ENCODE measurements at regions not wholly inside any gene's neighbourhood (a gene's known extent, or its start where the extent isn't known, plus 50 kb on each side); places are given as distances from the start of the nearest gene placed in this dataset.

DNA sequence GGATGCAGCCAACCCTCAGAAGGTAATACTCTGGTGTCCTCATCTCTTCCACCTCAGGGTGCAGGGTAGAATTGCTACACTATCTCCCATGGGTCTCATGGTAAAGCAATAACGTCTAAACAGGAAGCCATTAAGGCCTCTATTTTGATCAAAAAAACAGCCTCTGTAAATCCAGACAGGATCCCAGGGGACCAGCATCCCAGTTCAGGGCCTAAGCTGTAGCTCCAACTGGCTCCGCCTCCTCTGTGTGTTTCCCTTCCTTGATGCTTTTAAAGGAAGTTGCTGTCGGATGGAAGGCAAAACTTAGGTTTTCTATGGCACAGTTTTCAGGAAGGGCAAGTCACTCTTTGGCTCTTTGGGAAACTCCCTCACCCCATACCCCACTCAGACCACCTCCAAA is 222.0 kb downstream of the MAFB start:
- Histone ChIP-seq H3K4me1 (peaks cover 0 to 27% (median 17%) of the 10 kb centered on the region in 4 donors), H3K27ac (no peak overlapping the region), H3K4me3 (no peak overlapping the region), H3K9me3 (no peaks in the 10 kb centered on the region), H3K36me3 (no peaks in the 10 kb centered on the region), H3K27me3 (no peaks in the 10 kb centered on the region)
- 52 to 58% methylated on average over 3 of the region's 3 CpGs for WGBS, 2 donors
- DNase-seq (ENCODE audit: low spot score in 2 of 2): no peak
- TF ChIP-seq POLR2A (IDR thresholded peaks at IDR 0.05) (no peak), EP300 (IDR thresholded peaks at IDR 0.05) (no peak)
- TF ChIP-seq, protein P1, sequence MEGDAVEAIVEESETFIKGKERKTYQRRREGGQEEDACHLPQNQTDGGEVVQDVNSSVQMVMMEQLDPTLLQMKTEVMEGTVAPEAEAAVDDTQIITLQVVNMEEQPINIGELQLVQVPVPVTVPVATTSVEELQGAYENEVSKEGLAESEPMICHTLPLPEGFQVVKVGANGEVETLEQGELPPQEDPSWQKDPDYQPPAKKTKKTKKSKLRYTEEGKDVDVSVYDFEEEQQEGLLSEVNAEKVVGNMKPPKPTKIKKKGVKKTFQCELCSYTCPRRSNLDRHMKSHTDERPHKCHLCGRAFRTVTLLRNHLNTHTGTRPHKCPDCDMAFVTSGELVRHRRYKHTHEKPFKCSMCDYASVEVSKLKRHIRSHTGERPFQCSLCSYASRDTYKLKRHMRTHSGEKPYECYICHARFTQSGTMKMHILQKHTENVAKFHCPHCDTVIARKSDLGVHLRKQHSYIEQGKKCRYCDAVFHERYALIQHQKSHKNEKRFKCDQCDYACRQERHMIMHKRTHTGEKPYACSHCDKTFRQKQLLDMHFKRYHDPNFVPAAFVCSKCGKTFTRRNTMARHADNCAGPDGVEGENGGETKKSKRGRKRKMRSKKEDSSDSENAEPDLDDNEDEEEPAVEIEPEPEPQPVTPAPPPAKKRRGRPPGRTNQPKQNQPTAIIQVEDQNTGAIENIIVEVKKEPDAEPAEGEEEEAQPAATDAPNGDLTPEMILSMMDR (IDR thresholded peaks at IDR 0.05): no peak

DNA sequence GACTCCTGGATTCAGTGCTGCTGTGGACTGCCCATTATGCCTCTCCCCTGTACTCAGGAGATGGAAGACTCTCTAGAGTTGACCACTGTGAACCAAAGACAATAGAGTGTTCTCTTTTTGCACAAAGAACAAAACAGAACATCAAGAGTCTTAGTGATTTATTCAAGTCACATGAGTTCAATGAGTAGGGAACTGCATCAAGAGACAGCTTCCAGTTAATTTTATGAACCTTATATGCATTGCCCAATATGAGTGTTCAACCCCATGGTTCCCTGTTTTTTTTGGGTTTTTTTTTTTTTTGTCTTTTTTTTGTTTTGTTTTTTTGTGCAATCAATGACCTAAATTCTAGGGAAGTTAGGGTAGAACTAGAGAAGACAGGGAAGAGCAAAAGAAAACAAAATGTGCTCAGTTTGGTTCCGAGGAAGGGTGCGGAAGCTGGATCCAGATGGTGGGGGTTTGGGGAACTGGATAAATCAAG is 224.3 kb downstream of the MAFB start:
- Histone ChIP-seq H3K27me3 (no peaks in the 10 kb centered on the region), H3K4me1 (peaks cover 0 to 4% (median 2%) of the 10 kb centered on the region in 4 donors), H3K27ac (peak overlapping the region in 2 of 4 donors; percentile 57 to 58), H3K9me3 (no peaks in the 10 kb centered on the region), H3K36me3 (no peaks in the 10 kb centered on the region), H3K4me3 (no peak overlapping the region)
- no peak for DNase-seq (ENCODE audit: low spot score in 2 of 2)
- no peak for TF ChIP-seq POLR2A (IDR thresholded peaks at IDR 0.05)
- peak in 1 of 2 donors; percentile 83 for TF ChIP-seq EP300 (IDR thresholded peaks at IDR 0.05)
- WGBS, 2 donors: 85 to 95% methylated on average over 2 of the region's 2 CpGs

DNA sequence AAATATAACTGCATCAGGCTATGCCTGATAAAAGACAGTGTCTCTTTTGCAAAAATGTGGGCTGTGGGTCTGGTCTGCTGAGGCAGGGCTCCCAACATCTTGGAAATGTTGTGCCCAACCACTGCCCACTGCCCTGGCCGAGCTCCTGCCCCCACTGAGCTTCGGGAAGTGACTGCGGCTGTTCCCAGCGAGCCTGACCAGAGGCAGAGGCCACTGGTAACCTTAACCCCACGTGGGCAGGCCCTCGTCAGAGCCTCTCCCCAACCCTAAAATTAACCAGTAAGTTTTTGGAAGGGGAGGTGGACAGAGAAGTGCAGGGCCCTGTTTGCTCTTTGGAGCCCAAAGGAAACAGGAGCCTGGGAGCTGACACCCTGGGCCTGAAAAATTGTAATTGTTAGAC is 225.9 kb downstream of the MAFB start:
- DNase-seq (ENCODE audit: low spot score in 2 of 2): no peak
- Histone ChIP-seq H3K4me1 (no peaks in the 10 kb centered on the region), H3K27me3 (no peaks in the 10 kb centered on the region), H3K4me3 (no peak overlapping the region), H3K27ac (peak overlapping the region in 1 of 4 donors; percentile 61), H3K36me3 (no peaks in the 10 kb centered on the region), H3K9me3 (no peaks in the 10 kb centered on the region)
- TF ChIP-seq, protein P1 (IDR thresholded peaks at IDR 0.05): no peak
- no peak for TF ChIP-seq EP300 (IDR thresholded peaks at IDR 0.05)
- TF ChIP-seq POLR2A (IDR thresholded peaks at IDR 0.05): no peak
- WGBS, 2 donors: 21 to 50% methylated on average over 6 of the region's 6 CpGs

DNA sequence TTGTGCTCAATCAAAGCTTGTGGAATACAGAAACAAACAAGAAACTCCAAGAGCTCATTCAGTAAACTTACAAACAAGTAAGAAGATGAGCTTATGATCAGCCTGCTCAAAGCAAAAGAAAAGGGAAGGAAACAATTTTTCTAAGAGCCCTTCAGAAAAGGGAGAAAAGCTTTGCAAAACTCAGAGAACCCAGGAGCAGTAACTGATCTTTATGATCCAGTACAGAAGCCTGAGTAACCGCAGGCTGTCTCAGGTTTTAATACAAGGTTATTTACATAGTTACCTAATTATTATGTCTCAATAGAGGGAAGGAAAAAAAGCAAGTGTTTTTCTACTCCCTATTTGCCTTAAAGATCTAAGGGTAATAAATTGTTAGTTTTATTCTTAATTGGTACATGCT is 226.5 kb downstream of the MAFB start:
- H3K36me3 ChIP-seq: no peaks in the 10 kb centered on the region
- H3K27ac ChIP-seq: peak overlapping the region in 1 of 4 donors; percentile 61
- DNase-seq (ENCODE audit: low spot score in 2 of 2): no peak
- no peak overlapping the region for H3K4me3 ChIP-seq
- H3K4me1 ChIP-seq: no peaks in the 10 kb centered on the region
- H3K9me3 ChIP-seq: no peaks in the 10 kb centered on the region
- no peaks in the 10 kb centered on the region for H3K27me3 ChIP-seq
- 68 to 72% methylated on average over 1 of the region's 1 CpG for WGBS, 2 donors
- TF ChIP-seq, protein P1 (IDR thresholded peaks at IDR 0.05): no peak
- TF ChIP-seq EP300 (IDR thresholded peaks at IDR 0.05) (no peak), POLR2A (IDR thresholded peaks at IDR 0.05) (no peak)

DNA sequence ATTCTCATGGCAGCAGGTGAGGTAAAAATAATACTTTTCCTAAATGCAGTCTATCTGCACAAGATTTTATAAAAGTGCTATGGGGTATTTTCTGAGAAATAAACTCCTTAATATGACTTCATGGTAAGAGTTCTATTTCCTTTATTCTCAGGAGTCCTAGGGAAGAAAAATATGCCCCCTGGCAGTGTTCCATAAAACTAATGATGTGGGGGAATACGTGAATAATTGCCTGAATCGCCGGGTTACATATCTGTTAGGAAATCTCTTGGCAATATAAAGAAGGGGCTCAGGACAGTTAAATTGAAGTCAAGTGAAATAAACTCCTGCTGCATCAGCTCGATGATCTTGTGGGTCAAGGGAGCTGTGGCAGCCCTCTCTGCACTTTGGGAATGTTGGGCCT is 229.7 kb downstream of the MAFB start:
- no peak for DNase-seq (ENCODE audit: low spot score in 2 of 2)
- no peak for TF ChIP-seq POLR2A (IDR thresholded peaks at IDR 0.05)
- TF ChIP-seq, protein P1 (IDR thresholded peaks at IDR 0.05): no peak
- TF ChIP-seq EP300 (IDR thresholded peaks at IDR 0.05): no peak

GRCh38 chr20:40457404-40457803 is 231.6 kb downstream of the MAFB start:
- WGBS, 2 donors: 81 to 84% methylated on average over 3 of the region's 3 CpGs
- H3K4me1 ChIP-seq: no peaks in the 10 kb centered on the region
- no peak for DNase-seq (ENCODE audit: low spot score in 2 of 2)
- no peaks in the 10 kb centered on the region for H3K36me3 ChIP-seq
- no peaks in the 10 kb centered on the region for H3K9me3 ChIP-seq
- no peak overlapping the region for H3K4me3 ChIP-seq
- H3K27ac ChIP-seq: no peak overlapping the region
- TF ChIP-seq POLR2A (IDR thresholded peaks at IDR 0.05): no peak
- TF ChIP-seq, protein P1 (IDR thresholded peaks at IDR 0.05): no peak
- TF ChIP-seq EP300 (IDR thresholded peaks at IDR 0.05): no peak
- H3K27me3 ChIP-seq: no peaks in the 10 kb centered on the region

More for the DNA sequence above, 229.7 kb downstream of the MAFB start:
- H3K27ac ChIP-seq: no peak overlapping the region
- WGBS, 2 donors: 44% methylated on average over 4 of the region's 4 CpGs
- H3K9me3 ChIP-seq: no peaks in the 10 kb centered on the region
- no peaks in the 10 kb centered on the region for H3K27me3 ChIP-seq
- no peaks in the 10 kb centered on the region for H3K36me3 ChIP-seq
- no peak overlapping the region for H3K4me3 ChIP-seq
- H3K4me1 ChIP-seq: no peaks in the 10 kb centered on the region

All from tibial nerve (tissue), 4 donors.